H1 (cell line): ENCODE measurements at regions not wholly inside any gene's neighbourhood (a gene's known extent, or its start where the extent isn't known, plus 50 kb on each side); places are given as distances from the start of the nearest gene placed in this dataset.

Experiments
- CTCF ChIA-PET: fragments of 300-600 bp; sonication (Branson Sonifier 250); formaldehyde crosslinking; loops from one replicate; lab custom pipeline; 2021; ENCODE audit not compliant: partially characterized antibody; lab: Charles Lee
- POLR2A ChIA-PET: fragments of 300-600 bp; sonication (Branson Sonifier 250); formaldehyde crosslinking; loops from one replicate; lab custom pipeline; 2021; ENCODE audit warnings: inconsistent platforms; ENCODE audit not compliant: partially characterized antibody; lab: Charles Lee
- DNase-seq, 2 experiments: peaks; one replicate each; pipeline versions ENCODE4 v3.0.0 to v3.0.0-alpha.2; 2010 to 2022; ENCODE audit warnings: low spot score in 2 of 2, low read depth in 1 of 2, mixed read lengths in 1 of 2
- FAIRE-seq: peaks from 2 replicates; lab custom pipeline; 2011; peaks lifted over from hg19 to GRCh38; lab: Jason Lieb, UNC
- H2AFZ ChIP-seq: 2 replicates; pipeline ENCODE4 v1.8.1; 2012; ENCODE audit warnings: low read length, inconsistent platforms
- H2AK5ac ChIP-seq: 2 replicates; pipeline ENCODE4 v1.6.1; 2013; ENCODE audit warnings: low read depth, low read length
- H2BK120ac ChIP-seq: replicated peaks from 2 replicates; pipeline ENCODE3; 2013; ENCODE audit warnings: low read depth, low read length, inconsistent platforms
- H2BK12ac ChIP-seq: 2 replicates; pipeline ENCODE4 v1.6.1; 2013; ENCODE audit warnings: low read depth, low read length
- H2BK15ac ChIP-seq: 2 replicates; pipeline ENCODE4 v1.6.1; 2013; ENCODE audit warnings: low read length
- H2BK20ac ChIP-seq: 2 replicates; pipeline ENCODE4 v1.6.1; 2013; ENCODE audit warnings: low read length
- H2BK5ac ChIP-seq: 2 replicates; pipeline ENCODE4 v1.6.1; 2013; ENCODE audit warnings: low read depth, low read length
- H3K14ac ChIP-seq: 2 replicates; pipeline ENCODE4 v1.6.1; 2013; ENCODE audit warnings: inconsistent platforms; ENCODE audit not compliant: insufficient read length
- H3K18ac ChIP-seq: 2 replicates; pipeline ENCODE4 v1.6.1; 2013; ENCODE audit warnings: low read length; ENCODE audit errors: extremely low read depth
- H3K23ac ChIP-seq: 2 replicates; pipeline ENCODE4 v1.6.1; 2013; ENCODE audit warnings: inconsistent platforms; ENCODE audit not compliant: insufficient read length
- H3K23me2 ChIP-seq: 2 replicates; pipeline ENCODE4 v1.6.1; 2013; ENCODE audit warnings: low read depth, low read length
- H3K27ac ChIP-seq: 2 replicates; pipeline ENCODE4 v1.6.1; 2011; ENCODE audit warnings: low read depth, low read length, inconsistent platforms
- H3K27me3 ChIP-seq, 4 experiments: replicated peaks in 1 of 4; 1 replicate in 1 of 4; 2 replicates in 3 of 4; pipeline versions ENCODE4 v1.6.1 to v1.8.1; 2011 to 2013; ENCODE audit warnings: low read length in 3 of 4, mild to moderate bottlenecking in 3 of 4, inconsistent platforms in 2 of 4, mixed read lengths in 2 of 4, moderate library complexity in 1 of 4; ENCODE audit not compliant: control insufficient read depth in 3 of 4, insufficient read depth in 3 of 4; ENCODE audit errors: extremely low read depth in 1 of 4
- H3K36me3 ChIP-seq, 4 experiments: 2 replicates each; pipeline versions ENCODE4 v1.6.1 to v1.8.1; 2011 to 2013; ENCODE audit warnings: mild to moderate bottlenecking in 4 of 4, low read length in 3 of 4, moderate library complexity in 2 of 4, control low read depth in 1 of 4, inconsistent platforms in 1 of 4; ENCODE audit not compliant: insufficient read depth in 4 of 4, control insufficient read depth in 2 of 4
- H3K4ac ChIP-seq: replicated peaks from 2 replicates; pipeline ENCODE3; 2013; ENCODE audit warnings: low read length, low read depth, mixed read lengths, inconsistent platforms; ENCODE audit not compliant: insufficient read length
- H3K4me1 ChIP-seq, 4 experiments: replicated peaks in 1 of 4; 1 replicate in 1 of 4; 2 replicates in 3 of 4; pipeline versions ENCODE4 v1.6.1 to v1.8.1; 2011 to 2013; ENCODE audit warnings: low read length in 3 of 4, inconsistent platforms in 2 of 4, mixed read lengths in 1 of 4; ENCODE audit not compliant: insufficient read depth in 4 of 4, control insufficient read depth in 3 of 4
- H3K4me2 ChIP-seq, 2 experiments: 2 replicates each; pipeline versions ENCODE4 v1.6.1 to v1.8.1; 2011 to 2013; ENCODE audit warnings: low read depth in 2 of 2, low read length in 2 of 2, control low read depth in 1 of 2, inconsistent platforms in 1 of 2, mild to moderate bottlenecking in 1 of 2; ENCODE audit not compliant: insufficient read depth in 1 of 2
- H3K4me3 ChIP-seq, 4 experiments: fragments of 200-600, 300-600 bp in 1 of 4; sonication (generic), shearing (Covaris generic), sonication (Bioruptor Twin) in 1 of 4; 2 replicates each; pipeline versions ENCODE4 v1.5.1 to v1.8.1; 2011 to 2016; ENCODE audit warnings: low read length in 4 of 4, low read depth in 3 of 4, control low read depth in 2 of 4, inconsistent platforms in 2 of 4, mild to moderate bottlenecking in 2 of 4, mixed read lengths in 1 of 4, moderate library complexity in 1 of 4; ENCODE audit not compliant: insufficient read depth in 2 of 4; ENCODE audit errors: extremely low read depth in 1 of 4
- H3K56ac ChIP-seq: replicated peaks from 2 replicates; pipeline ENCODE3; 2013; ENCODE audit warnings: low read depth, mild to moderate bottlenecking, mixed read lengths, low read length, inconsistent platforms; ENCODE audit not compliant: insufficient read length
- H3K79me1 ChIP-seq: 2 replicates; pipeline ENCODE4 v1.6.1; 2013; ENCODE audit warnings: low read depth, low read length, control low read depth
- H3K79me2 ChIP-seq, 2 experiments: 2 replicates each; pipeline versions ENCODE4 v1.6.1 to v1.8.1; 2012 to 2013; ENCODE audit warnings: low read length in 2 of 2, mild to moderate bottlenecking in 2 of 2, inconsistent platforms in 1 of 2; ENCODE audit not compliant: insufficient read depth in 2 of 2, control insufficient read depth in 1 of 2
- H3K9ac ChIP-seq, 4 experiments: replicated peaks in 1 of 4; 1 replicate in 1 of 4; 2 replicates in 3 of 4; pipeline versions ENCODE4 v1.6.1 to v1.8.1; 2011 to 2013; ENCODE audit warnings: low read depth in 3 of 4, low read length in 3 of 4, control low read depth in 2 of 4, mild to moderate bottlenecking in 2 of 4, moderate library complexity in 2 of 4, inconsistent platforms in 1 of 4; ENCODE audit errors: extremely low read depth in 1 of 4
- H3K9me3 ChIP-seq, 2 experiments: 2 replicates each; pipeline versions ENCODE4 v1.6.1 to v1.8.1; 2012 to 2013; ENCODE audit warnings: mild to moderate bottlenecking in 2 of 2, moderate library complexity in 2 of 2, control low read depth in 1 of 2, inconsistent platforms in 1 of 2, low read depth in 1 of 2, low read length in 1 of 2, mixed read lengths in 1 of 2; ENCODE audit not compliant: insufficient read depth in 2 of 2
- H4K20me1 ChIP-seq, 2 experiments: replicated peaks in 1 of 2; 2 replicates each; pipeline versions ENCODE3 to v1.8.1; 2011 to 2013; ENCODE audit warnings: inconsistent platforms in 2 of 2, low read length in 2 of 2, mild to moderate bottlenecking in 1 of 2; ENCODE audit not compliant: insufficient read depth in 2 of 2, control insufficient read depth in 1 of 2
- H4K5ac ChIP-seq: 2 replicates; pipeline ENCODE4 v1.6.1; 2013; ENCODE audit warnings: low read length, low read depth, mixed read lengths, inconsistent platforms; ENCODE audit not compliant: insufficient read length
- H4K8ac ChIP-seq: 2 replicates; pipeline ENCODE4 v1.8.0; 2013; ENCODE audit warnings: mild to moderate bottlenecking, moderate library complexity, low read length, inconsistent platforms; ENCODE audit not compliant: insufficient read depth; ENCODE audit errors: extremely low read depth
- H4K91ac ChIP-seq: replicated peaks from 2 replicates; pipeline ENCODE3; 2013; ENCODE audit warnings: low read length, mixed read lengths, inconsistent platforms; ENCODE audit not compliant: insufficient read length
- KDM4A ChIP-seq: IDR thresholded peaks from one replicate; pipeline ENCODE4 v1.7.1; 2012; ENCODE audit warnings: low read depth, mild to moderate bottlenecking, moderate library complexity, low read length, inconsistent platforms; ENCODE audit not compliant: severe bottlenecking
- NRF1 ChIP-seq: IDR thresholded peaks from 2 replicates; pipeline ENCODE4 v1.6.1; 2011; ENCODE audit warnings: mild to moderate bottlenecking, low read depth, low read length, improper control_type of control experiment
- RBBP5 ChIP-seq: IDR thresholded peaks from 2 replicates; pipeline ENCODE4 v1.7.1; 2012; ENCODE audit warnings: low read depth, mild to moderate bottlenecking, inconsistent platforms, low read length, moderate library complexity, borderline replicate concordance
- RFX5 ChIP-seq: IDR thresholded peaks from 2 replicates; pipeline ENCODE4 v1.6.1; 2011; ENCODE audit warnings: low read depth, low read length, improper control_type of control experiment, borderline replicate concordance
- SRF ChIP-seq: IDR thresholded peaks from 2 replicates; pipeline ENCODE4 v1.6.1; 2011; ENCODE audit warnings: mild to moderate bottlenecking, low read depth, low read length, moderate library complexity
- TAF7 ChIP-seq: optimal IDR thresholded peaks from 2 replicates; pipeline ENCODE3; 2011; ENCODE audit warnings: low read depth, mild to moderate bottlenecking, inconsistent platforms, low read length, moderate library complexity, borderline replicate concordance
- TCF12 ChIP-seq: IDR thresholded peaks from 2 replicates; pipeline ENCODE4 v1.6.1; 2011; ENCODE audit warnings: low read depth, mild to moderate bottlenecking, low read length
- WGBS, 2 experiments: shearing (Covaris generic) in 1 of 2; methylation state at CpG; one replicate each; pipeline versions ENCODE4 v1.1.6 to v1.1.7; 2013 to 2015; ENCODE audit warnings: low lambda C conversion rate in 2 of 2, mixed read lengths in 2 of 2, inconsistent platforms in 1 of 2, low coverage in 1 of 2, missing lambda C conversion rate in 1 of 2; ENCODE audit not compliant: insufficient replicate concordance in 2 of 2, insufficient coverage in 1 of 2, insufficient read length in 1 of 2; ENCODE audit errors: extremely low coverage in 1 of 2, missing lambda C conversion rate in 1 of 2; 5-methylcytosine and 5-hydroxymethylcytosine counted together
- TF ChIP-seq, protein P1 (sequence below): IDR thresholded peaks from 2 replicates; pipeline ENCODE4 v1.6.1; 2011; ENCODE audit warnings: low read depth, mild to moderate bottlenecking, low read length; ENCODE audit not compliant: insufficient read depth
- TF ChIP-seq, protein P2 (sequence below), 3 experiments: IDR thresholded peaks; 1 replicate in 2 of 3; 2 replicates in 1 of 3; pipeline versions ENCODE4 v1.5.1 to v1.6.1; 2011; ENCODE audit warnings: low read length in 3 of 3, mild to moderate bottlenecking in 3 of 3, inconsistent platforms in 2 of 3, low read depth in 1 of 3, moderate library complexity in 1 of 3; ENCODE audit not compliant: insufficient read depth in 1 of 3; ENCODE audit errors: control extremely low read depth in 1 of 3

DNA sequence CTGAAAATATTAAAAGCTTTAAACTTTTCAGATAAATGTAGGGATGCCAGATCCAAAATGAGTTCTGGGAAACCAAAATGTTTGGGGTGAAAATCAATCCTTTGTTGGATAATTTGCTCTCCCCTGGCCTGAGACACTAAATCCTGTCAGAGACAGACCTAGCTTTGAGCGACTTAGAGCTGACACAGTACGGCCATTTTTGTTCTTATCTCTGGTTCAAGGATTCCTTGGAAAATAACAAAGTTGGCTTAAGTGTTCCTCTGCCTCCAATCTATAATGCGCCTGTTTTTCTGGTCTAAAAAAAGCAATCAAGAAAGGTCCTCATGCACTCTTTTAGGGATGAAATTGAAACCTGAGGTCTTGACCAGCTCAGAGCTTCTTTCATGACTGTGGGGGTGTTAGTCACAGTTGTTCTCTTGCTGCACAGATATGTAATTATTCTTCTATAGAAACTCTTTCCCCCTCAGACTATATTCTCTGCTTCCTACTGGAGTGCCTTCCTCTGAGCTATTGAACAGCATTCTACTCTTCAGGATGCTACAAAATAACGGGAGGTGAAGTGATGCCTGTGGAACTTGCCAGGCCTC is 52.3 kb upstream of the EGLN3 start:
- Histone ChIP-seq H3K36me3 (no peaks in the 10 kb centered on the region), H3K9ac (no peak overlapping the region), H4K5ac (no peak overlapping the region), H3K4me1 (no peaks in the 10 kb centered on the region), H2BK20ac (no peak overlapping the region), H3K79me2 (no peaks in the 10 kb centered on the region), H3K4ac (no peak overlapping the region), H3K23ac (no peak overlapping the region), H3K23me2 (no peaks in the 10 kb centered on the region), H3K27ac (no peak overlapping the region), H3K9me3 (no peaks in the 10 kb centered on the region), H2AK5ac (no peak overlapping the region), H2BK120ac (no peak overlapping the region), H3K14ac (no peak overlapping the region), H3K18ac (no peak overlapping the region), H4K20me1 (no peaks in the 10 kb centered on the region), H2BK15ac (no peak overlapping the region), H2BK5ac (no peak overlapping the region), H3K79me1 (no peaks in the 10 kb centered on the region), H3K4me3 (no peak overlapping the region), H2BK12ac (no peak overlapping the region), H2AFZ (peak overlapping the region; percentile 58; the same call in 1 of the 2 replicates), H4K8ac (no peak overlapping the region), H4K91ac (no peak overlapping the region), H3K4me2 (no peak overlapping the region), H3K56ac (no peak overlapping the region), H3K27me3 (no peaks in the 10 kb centered on the region)
- FAIRE-seq, result no peak
- ChIA-PET CTCF (interaction anchor here (0.6 to 1.9 kb wide), 7 partner anchors 8 to 244 kb away, joined by 3 to 5 read pairs (median 3); no protein-coding TSS in a partner anchor), POLR2A (interaction anchor here (0.7 to 1.2 kb wide), 2 partner anchors 56 to 85 kb away, joined by 3 read pairs; no protein-coding TSS in a partner anchor)
- WGBS, 2 experiments, result 80% methylated on average over 4 of the region's 4 CpGs; no CpG with 5 or more reads in 1 of the 2 experiments
- no peak for TF ChIP-seq NRF1
- TF ChIP-seq RBBP5, result no peak
- TF ChIP-seq TCF12, result no peak
- no peak for TF ChIP-seq SRF
- TF ChIP-seq, protein P1, sequence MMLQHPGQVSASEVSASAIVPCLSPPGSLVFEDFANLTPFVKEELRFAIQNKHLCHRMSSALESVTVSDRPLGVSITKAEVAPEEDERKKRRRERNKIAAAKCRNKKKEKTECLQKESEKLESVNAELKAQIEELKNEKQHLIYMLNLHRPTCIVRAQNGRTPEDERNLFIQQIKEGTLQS, result no peak
- no peak for TF ChIP-seq TAF7
- no peak for TF ChIP-seq KDM4A
- no peak for TF ChIP-seq RFX5
- TF ChIP-seq, protein P2, sequence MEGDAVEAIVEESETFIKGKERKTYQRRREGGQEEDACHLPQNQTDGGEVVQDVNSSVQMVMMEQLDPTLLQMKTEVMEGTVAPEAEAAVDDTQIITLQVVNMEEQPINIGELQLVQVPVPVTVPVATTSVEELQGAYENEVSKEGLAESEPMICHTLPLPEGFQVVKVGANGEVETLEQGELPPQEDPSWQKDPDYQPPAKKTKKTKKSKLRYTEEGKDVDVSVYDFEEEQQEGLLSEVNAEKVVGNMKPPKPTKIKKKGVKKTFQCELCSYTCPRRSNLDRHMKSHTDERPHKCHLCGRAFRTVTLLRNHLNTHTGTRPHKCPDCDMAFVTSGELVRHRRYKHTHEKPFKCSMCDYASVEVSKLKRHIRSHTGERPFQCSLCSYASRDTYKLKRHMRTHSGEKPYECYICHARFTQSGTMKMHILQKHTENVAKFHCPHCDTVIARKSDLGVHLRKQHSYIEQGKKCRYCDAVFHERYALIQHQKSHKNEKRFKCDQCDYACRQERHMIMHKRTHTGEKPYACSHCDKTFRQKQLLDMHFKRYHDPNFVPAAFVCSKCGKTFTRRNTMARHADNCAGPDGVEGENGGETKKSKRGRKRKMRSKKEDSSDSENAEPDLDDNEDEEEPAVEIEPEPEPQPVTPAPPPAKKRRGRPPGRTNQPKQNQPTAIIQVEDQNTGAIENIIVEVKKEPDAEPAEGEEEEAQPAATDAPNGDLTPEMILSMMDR (IDR thresholded peaks at IDR 0.05; ENCODE audit: control extremely low read depth in 1 of 3, insufficient read depth in 1 of 3, low read depth in 1 of 3, low read length in 3 of 3), result no peak
- no peak for DNase-seq
